AG10803 (cell line): ENCODE measurements at regions not wholly inside any gene's neighbourhood (a gene's known extent, or its start where the extent isn't known, plus 50 kb on each side); places are given as distances from the start of the nearest gene placed in this dataset.

Experiments
- DNase-seq: peaks from one replicate; pipeline ENCODE4 v3.0.0; 2010; ENCODE audit warnings: low read depth
- H3K4me3 ChIP-seq: 2 replicates; pipeline ENCODE4 v1.5.1; 2011; ENCODE audit warnings: mild to moderate bottlenecking, low read length, control low read depth
- TF ChIP-seq, protein P1 (sequence below): conservative IDR thresholded peaks from 2 replicates; pipeline ENCODE4 v1.5.1; 2011; ENCODE audit warnings: mild to moderate bottlenecking, low read length, control low read depth, inconsistent platforms

DNA sequence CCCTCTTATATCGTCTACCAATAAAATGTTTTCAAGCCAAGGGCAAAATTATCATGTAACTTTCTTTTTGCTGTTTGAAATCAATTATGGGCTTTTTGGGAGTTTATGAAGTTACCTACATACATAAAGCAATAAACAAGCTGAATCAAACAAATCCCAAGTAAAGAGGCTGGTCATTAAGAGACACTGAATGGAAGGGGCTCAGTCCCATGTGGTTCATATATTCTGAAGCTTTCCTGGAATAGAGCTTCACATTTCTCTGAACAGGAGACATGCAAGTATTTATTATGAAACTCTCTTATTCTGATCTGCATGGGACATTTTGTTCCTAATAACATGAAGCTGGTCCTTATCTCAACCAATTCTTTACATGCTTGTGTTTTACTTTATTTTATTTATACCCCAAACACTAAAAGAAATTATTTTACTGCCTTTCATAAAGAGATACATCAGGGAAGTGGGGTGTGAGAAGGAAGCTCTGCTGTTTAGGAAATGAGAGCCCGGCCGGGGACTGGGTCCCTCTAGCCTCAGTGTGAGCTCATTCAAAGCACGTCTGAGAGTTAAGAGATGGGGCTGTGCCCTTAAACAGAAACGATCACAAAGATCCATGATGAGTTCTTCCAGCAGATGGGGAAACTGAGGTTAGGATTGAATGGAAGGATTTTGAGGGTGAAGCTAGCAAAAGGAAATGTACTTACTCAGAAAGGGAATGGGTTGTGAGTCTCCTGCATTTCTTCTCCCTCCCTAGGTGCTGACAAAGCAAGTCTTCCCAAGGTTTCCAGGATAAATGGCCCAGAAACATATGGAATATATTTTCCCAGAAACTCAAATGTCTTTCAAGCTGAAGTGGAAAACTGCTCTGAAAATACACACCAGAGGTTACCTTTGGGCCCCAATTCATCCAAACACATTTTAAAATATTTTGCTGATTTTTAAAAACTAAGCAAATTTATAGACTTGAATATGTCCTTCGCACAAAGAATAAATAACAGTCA, 93.1 kb upstream of the LNX1 start:
- DNase-seq, result no peak
- TF ChIP-seq, protein P1, sequence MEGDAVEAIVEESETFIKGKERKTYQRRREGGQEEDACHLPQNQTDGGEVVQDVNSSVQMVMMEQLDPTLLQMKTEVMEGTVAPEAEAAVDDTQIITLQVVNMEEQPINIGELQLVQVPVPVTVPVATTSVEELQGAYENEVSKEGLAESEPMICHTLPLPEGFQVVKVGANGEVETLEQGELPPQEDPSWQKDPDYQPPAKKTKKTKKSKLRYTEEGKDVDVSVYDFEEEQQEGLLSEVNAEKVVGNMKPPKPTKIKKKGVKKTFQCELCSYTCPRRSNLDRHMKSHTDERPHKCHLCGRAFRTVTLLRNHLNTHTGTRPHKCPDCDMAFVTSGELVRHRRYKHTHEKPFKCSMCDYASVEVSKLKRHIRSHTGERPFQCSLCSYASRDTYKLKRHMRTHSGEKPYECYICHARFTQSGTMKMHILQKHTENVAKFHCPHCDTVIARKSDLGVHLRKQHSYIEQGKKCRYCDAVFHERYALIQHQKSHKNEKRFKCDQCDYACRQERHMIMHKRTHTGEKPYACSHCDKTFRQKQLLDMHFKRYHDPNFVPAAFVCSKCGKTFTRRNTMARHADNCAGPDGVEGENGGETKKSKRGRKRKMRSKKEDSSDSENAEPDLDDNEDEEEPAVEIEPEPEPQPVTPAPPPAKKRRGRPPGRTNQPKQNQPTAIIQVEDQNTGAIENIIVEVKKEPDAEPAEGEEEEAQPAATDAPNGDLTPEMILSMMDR, result no peak
- H3K4me3 ChIP-seq, result no peak overlapping the region

GRCh38 chr4:53682908-53683307, 91.6 kb upstream of the LNX1 start:
- no peak for DNase-seq
- TF ChIP-seq, protein P1, result no peak
- H3K4me3 ChIP-seq, result no peak overlapping the region

DNA sequence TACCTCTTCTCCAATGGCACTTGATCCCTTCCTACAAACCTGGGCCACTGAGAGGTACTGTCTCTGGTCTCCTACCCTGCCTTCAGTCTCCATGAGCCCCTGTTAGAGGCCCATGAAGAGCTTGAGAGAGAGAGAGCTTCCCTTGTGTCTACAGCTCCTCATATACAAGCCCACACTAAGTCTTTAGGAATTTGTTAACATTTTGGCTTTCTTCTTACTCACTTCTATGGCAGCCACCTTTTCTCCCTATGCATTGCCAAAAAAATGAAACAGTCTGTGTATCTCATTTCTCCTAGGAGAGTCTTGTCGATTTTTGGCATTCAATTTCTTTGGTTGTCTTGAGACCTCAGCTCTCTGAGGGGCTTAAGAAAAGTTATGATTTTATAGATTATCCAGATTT, 90.9 kb upstream of the LNX1 start:
- DNase-seq, result peak; percentile 84
- TF ChIP-seq, protein P1, result no peak
- H3K4me3 ChIP-seq, result no peak overlapping the region

GRCh38 chr4:53680598-53680997, 89.3 kb upstream of the LNX1 start:
- no peak overlapping the region for H3K4me3 ChIP-seq
- no peak for DNase-seq
- TF ChIP-seq, protein P1, result no peak

DNA sequence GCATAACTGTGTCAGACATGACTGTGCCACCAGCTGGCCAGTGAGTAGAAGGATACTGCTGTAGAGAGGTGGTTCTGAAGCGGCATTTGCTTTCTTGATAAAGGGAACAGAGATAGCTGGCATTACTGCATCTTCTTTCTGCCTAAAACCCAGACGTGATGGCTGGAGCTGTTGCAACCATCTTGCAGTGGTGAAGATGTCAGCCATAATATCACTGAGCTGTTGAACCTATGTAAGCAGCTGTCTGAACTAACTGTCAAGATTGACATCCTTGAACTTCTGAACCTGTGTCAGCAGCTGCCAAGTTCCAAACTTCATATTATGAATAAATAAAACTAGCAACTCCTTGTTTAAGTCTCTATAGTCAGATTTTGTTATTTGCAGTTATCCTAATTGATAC, 88.9 kb upstream of the LNX1 start:
- no peak for DNase-seq
- H3K4me3 ChIP-seq, result no peak overlapping the region
- TF ChIP-seq, protein P1, result no peak

GRCh38 chr4:53676402-53676871, 85.2 kb upstream of the LNX1 start:
- TF ChIP-seq, protein P1, result no peak
- no peak overlapping the region for H3K4me3 ChIP-seq
- DNase-seq, result peak; percentile 73

DNA sequence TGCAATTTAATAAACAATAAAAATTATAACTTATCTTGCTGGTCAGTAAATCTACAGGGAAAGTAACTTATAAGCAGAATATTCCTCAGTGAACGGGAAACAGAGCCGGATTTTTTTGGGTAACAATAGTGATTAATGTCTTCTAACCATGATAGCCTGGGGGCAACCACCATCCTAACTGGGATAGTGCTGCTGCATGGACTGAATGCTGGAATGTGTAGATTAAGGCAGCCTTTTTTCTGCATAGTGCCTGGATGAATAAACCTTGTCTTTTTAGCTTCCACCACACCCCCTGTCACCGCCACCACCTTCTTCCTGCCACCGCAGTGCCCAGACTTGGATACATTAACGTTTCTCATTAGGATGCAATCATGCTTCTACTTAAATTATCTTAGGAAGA, 83.6 kb upstream of the LNX1 start:
- no peak for DNase-seq
- H3K4me3 ChIP-seq, result no peak overlapping the region
- TF ChIP-seq, protein P1, result no peak
